ENCODE measurements at regions not wholly inside any gene's neighbourhood (a gene's known extent, or its start where the extent isn't known, plus 50 kb on each side); places are given as distances from the start of the nearest gene placed in this dataset.

- ChIA-PET POLR2A (no interaction called here), CTCF (interaction anchor here (0.5 to 1.4 kb wide), 2 partner anchors 10 to 308 kb away, joined by 3 to 5 read pairs; no protein-coding TSS in a partner anchor)
- 19% methylated on average over 4 of the region's 4 CpGs for WGBS (ENCODE audit: low lambda C conversion rate)
- Histone ChIP-seq H4K20me1 (ENCODE audit: insufficient read depth) (no peaks in the 10 kb centered on the region), H3K9me3 (no peaks in the 10 kb centered on the region), H3K4me3 (ENCODE audit: low read depth in 2 of 2, low read length in 1 of 2) (no peak overlapping the region), H3K36me3 (replicated peaks in 1 of 2; ENCODE audit: control insufficient read depth in 1 of 2, insufficient read depth in 2 of 2, low read length in 1 of 2) (no peaks in the 10 kb centered on the region), H3K9me2 (no peaks in the 10 kb centered on the region), H3K4me1 (ENCODE audit: control insufficient read depth in 1 of 2, insufficient read depth in 2 of 2, low read depth in 1 of 2, low read length in 1 of 2) (peaks cover 0 to 3% of the 10 kb centered on the region in 2 experiments; a peak in 1 of 4 replicates), H3K4me2 (no peak overlapping the region), H3K79me2 (ENCODE audit: insufficient read depth) (no peaks in the 10 kb centered on the region), H3F3A (replicated peaks; ENCODE audit: insufficient read depth) (no peaks in the 10 kb centered on the region), H2AFZ (ENCODE audit: low read depth) (no peak overlapping the region), H3K27ac (ENCODE audit: low read depth in 2 of 2, low read length in 1 of 2) (no peak overlapping the region), H3K27me3 (ENCODE audit: insufficient read depth) (no peaks in the 10 kb centered on the region), H3K9ac (no peak overlapping the region)
- no peak for TF ChIP-seq RFX5 (IDR thresholded peaks at IDR 0.05; ENCODE audit: low read length)
- no peak for TF ChIP-seq FOXM1 (IDR thresholded peaks at IDR 0.05; ENCODE audit: low read depth)
- no peak for TF ChIP-seq NFIC (IDR thresholded peaks at IDR 0.05; ENCODE audit: borderline replicate concordance)
- no peak for TF ChIP-seq USF2 (IDR thresholded peaks at IDR 0.05; ENCODE audit: borderline replicate concordance, low read depth, low read length)
- TF ChIP-seq USF1 (IDR thresholded peaks at IDR 0.05; ENCODE audit: borderline replicate concordance, low read depth) = no peak
- TF ChIP-seq TEAD4 (IDR thresholded peaks at IDR 0.05; ENCODE audit: borderline replicate concordance, insufficient read depth) = no peak
- TF ChIP-seq MEF2A (IDR thresholded peaks at IDR 0.05; ENCODE audit: borderline replicate concordance, low read depth) = no peak
- TF ChIP-seq FOXJ3 (CRISPR knock-in tag; IDR thresholded peaks at IDR 0.05) = no peak
- no peak for TF ChIP-seq PBX3 (IDR thresholded peaks at IDR 0.05)
- no peak for TF ChIP-seq FOSL2 (IDR thresholded peaks at IDR 0.05; ENCODE audit: borderline replicate concordance, low read depth)
- TF ChIP-seq ZBTB33 (IDR thresholded peaks at IDR 0.05; ENCODE audit: borderline replicate concordance, low read depth) = no peak
- no peak for TF ChIP-seq RXRA (IDR thresholded peaks at IDR 0.05; ENCODE audit: borderline replicate concordance, low read depth)
- TF ChIP-seq NRF1 (IDR thresholded peaks at IDR 0.05; ENCODE audit: low read depth, low read length) = no peak
- no peak for TF ChIP-seq CTCF (IDR thresholded peaks at IDR 0.05)
- no peak for TF ChIP-seq MAX (IDR thresholded peaks at IDR 0.05; ENCODE audit: low read depth)
- TF ChIP-seq REST (IDR thresholded peaks at IDR 0.05; ENCODE audit: low read depth, low read length) = no peak
- TF ChIP-seq POLR2AphosphoS5 (IDR thresholded peaks at IDR 0.05; ENCODE audit: low read depth, low read length) = no peak
- no peak for DNase-seq
These were observed 186.6 kb downstream of the EMX2 start for GRCh38 chr10:117729156-117729555.

All from SK-N-SH (cell line).